ENCODE measurements at regions not wholly inside any gene's neighbourhood (a gene's known extent, or its start where the extent isn't known, plus 50 kb on each side); places are given as distances from the start of the nearest gene placed in this dataset.

DNA sequence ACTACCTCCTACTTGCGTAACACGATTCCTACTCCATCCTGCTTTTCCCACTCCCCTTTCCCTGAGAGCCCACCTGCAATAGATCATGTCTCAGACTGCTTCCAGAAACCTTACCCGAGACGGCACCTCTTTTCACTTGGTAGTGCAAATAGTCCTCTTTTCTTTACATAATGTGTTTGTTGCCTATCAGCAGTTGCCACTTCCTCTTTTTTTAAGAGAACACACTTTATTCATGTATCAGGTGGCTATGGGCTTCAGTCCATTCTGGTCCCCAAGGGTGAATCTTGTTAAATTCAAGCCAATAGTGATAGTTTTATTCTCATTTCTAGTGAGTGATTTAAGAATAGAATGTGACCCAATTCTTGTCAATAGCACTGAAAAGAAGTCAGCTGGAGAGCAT is 57.7 kb upstream of the FERMT1 start:
- TF ChIP-seq ZNF670 (tag by site-specific recombination; IDR thresholded peaks at IDR 0.05; ENCODE audit: low read depth) (no peak), ZNF629 (tag by site-specific recombination; IDR thresholded peaks at IDR 0.05) (no peak), RBAK (tag by site-specific recombination; IDR thresholded peaks at IDR 0.05) (no peak), ZEB2 (tag by site-specific recombination; IDR thresholded peaks at IDR 0.05) (no peak), ZNF138 (tag by site-specific recombination; IDR thresholded peaks at IDR 0.05; ENCODE audit: borderline replicate concordance) (no peak), ZNF155 (tag by site-specific recombination; IDR thresholded peaks at IDR 0.05) (no peak), ZNF292 (tag by site-specific recombination; IDR thresholded peaks at IDR 0.05; ENCODE audit: borderline replicate concordance, low read depth) (no peak), ZNF114 (tag by site-specific recombination; IDR thresholded peaks at IDR 0.05) (no peak), ZNF660 (tag by site-specific recombination; IDR thresholded peaks at IDR 0.05) (no peak)
- TF ChIP-seq, protein P1, sequence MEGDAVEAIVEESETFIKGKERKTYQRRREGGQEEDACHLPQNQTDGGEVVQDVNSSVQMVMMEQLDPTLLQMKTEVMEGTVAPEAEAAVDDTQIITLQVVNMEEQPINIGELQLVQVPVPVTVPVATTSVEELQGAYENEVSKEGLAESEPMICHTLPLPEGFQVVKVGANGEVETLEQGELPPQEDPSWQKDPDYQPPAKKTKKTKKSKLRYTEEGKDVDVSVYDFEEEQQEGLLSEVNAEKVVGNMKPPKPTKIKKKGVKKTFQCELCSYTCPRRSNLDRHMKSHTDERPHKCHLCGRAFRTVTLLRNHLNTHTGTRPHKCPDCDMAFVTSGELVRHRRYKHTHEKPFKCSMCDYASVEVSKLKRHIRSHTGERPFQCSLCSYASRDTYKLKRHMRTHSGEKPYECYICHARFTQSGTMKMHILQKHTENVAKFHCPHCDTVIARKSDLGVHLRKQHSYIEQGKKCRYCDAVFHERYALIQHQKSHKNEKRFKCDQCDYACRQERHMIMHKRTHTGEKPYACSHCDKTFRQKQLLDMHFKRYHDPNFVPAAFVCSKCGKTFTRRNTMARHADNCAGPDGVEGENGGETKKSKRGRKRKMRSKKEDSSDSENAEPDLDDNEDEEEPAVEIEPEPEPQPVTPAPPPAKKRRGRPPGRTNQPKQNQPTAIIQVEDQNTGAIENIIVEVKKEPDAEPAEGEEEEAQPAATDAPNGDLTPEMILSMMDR (tag by site-specific recombination; IDR thresholded peaks at IDR 0.05), result no peak
- TF ChIP-seq, protein P2, sequence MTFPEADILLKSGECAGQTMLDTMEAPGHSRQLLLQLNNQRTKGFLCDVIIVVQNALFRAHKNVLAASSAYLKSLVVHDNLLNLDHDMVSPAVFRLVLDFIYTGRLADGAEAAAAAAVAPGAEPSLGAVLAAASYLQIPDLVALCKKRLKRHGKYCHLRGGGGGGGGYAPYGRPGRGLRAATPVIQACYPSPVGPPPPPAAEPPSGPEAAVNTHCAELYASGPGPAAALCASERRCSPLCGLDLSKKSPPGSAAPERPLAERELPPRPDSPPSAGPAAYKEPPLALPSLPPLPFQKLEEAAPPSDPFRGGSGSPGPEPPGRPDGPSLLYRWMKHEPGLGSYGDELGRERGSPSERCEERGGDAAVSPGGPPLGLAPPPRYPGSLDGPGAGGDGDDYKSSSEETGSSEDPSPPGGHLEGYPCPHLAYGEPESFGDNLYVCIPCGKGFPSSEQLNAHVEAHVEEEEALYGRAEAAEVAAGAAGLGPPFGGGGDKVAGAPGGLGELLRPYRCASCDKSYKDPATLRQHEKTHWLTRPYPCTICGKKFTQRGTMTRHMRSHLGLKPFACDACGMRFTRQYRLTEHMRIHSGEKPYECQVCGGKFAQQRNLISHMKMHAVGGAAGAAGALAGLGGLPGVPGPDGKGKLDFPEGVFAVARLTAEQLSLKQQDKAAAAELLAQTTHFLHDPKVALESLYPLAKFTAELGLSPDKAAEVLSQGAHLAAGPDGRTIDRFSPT (tag by site-specific recombination; IDR thresholded peaks at IDR 0.05), result no peak
